ENCODE measurements at regions not wholly inside any gene's neighbourhood (a gene's known extent, or its start where the extent isn't known, plus 50 kb on each side); places are given as distances from the start of the nearest gene placed in this dataset.

GRCh38 chr20:21033817-21034216, 72.3 kb downstream of the LINC00237 start:
- H3K4me1 ChIP-seq, result peaks cover 10 to 12% of the 10 kb centered on the region in 2 donors
- no peaks in the 10 kb centered on the region for H3K36me3 ChIP-seq
- H3K27me3 ChIP-seq, result no peaks in the 10 kb centered on the region
- H3K27ac ChIP-seq, result no peak overlapping the region
- TF ChIP-seq POLR2A (IDR thresholded peaks at IDR 0.05), result no peak
- no peak for TF ChIP-seq CTCF (IDR thresholded peaks at IDR 0.05)
- no peak for DNase-seq
- intact Hi-C loops (cut with DNase I), result no loop called here
- no peaks in the 10 kb centered on the region for H3K9me3 ChIP-seq
- WGBS, 2 donors, result 73 to 85% methylated on average over 9 of the region's 9 CpGs
- H3K4me3 ChIP-seq (replicated peaks in 1 of 3), result no peak overlapping the region

GRCh38 chr20:21031666-21032065, 74.5 kb downstream of the LINC00237 start:
- Histone ChIP-seq H3K4me1 (peaks cover 21 to 23% of the 10 kb centered on the region in 2 donors), H3K27me3 (no peaks in the 10 kb centered on the region), H3K27ac (no peak overlapping the region), H3K36me3 (no peaks in the 10 kb centered on the region), H3K9me3 (no peaks in the 10 kb centered on the region), H3K4me3 (replicated peaks in 1 of 3) (no peak overlapping the region)
- TF ChIP-seq POLR2A (IDR thresholded peaks at IDR 0.05) (no peak), CTCF (IDR thresholded peaks at IDR 0.05) (no peak)
- WGBS, 2 donors, result 16 to 19% methylated on average over 1 of the region's 1 CpG
- intact Hi-C loops (cut with DNase I), result no loop called here
- no peak for DNase-seq

- WGBS, 2 donors, result 82 to 86% methylated on average over 3 of the region's 3 CpGs
- Histone ChIP-seq H3K27ac (peak overlapping the region; percentile 58 to 81 (median 69)), H3K4me1 (peaks cover 21 to 23% of the 10 kb centered on the region in 2 donors), H3K36me3 (no peaks in the 10 kb centered on the region), H3K27me3 (no peaks in the 10 kb centered on the region), H3K4me3 (replicated peaks in 1 of 3) (no peak overlapping the region), H3K9me3 (no peaks in the 10 kb centered on the region)
- intact Hi-C loops (cut with DNase I), result no loop called here
- TF ChIP-seq POLR2A (IDR thresholded peaks at IDR 0.05) (no peak), CTCF (IDR thresholded peaks at IDR 0.05) (no peak)
- no peak for DNase-seq
These were observed 76.8 kb downstream of the LINC00237 start for GRCh38 chr20:21029341-21029740.

- intact Hi-C loops (cut with DNase I), result no loop called here
- 41 to 46% methylated on average over 4 of the region's 4 CpGs for WGBS, 2 donors
- Histone ChIP-seq H3K9me3 (no peaks in the 10 kb centered on the region), H3K27me3 (no peaks in the 10 kb centered on the region), H3K4me1 (peaks cover 21 to 23% of the 10 kb centered on the region in 2 donors), H3K36me3 (no peaks in the 10 kb centered on the region), H3K27ac (peak overlapping the region; percentile 58 to 81 (median 69)), H3K4me3 (replicated peaks in 1 of 3) (no peak overlapping the region)
- no peak for TF ChIP-seq CTCF (IDR thresholded peaks at IDR 0.05)
- TF ChIP-seq POLR2A (IDR thresholded peaks at IDR 0.05), result no peak
- peak in 1 of 2 donors; percentile 9 for DNase-seq
These were observed 77.2 kb downstream of the LINC00237 start for GRCh38 chr20:21028921-21029320.

GRCh38 chr20:21028436-21028835, 77.7 kb downstream of the LINC00237 start:
- H3K36me3 ChIP-seq, result no peaks in the 10 kb centered on the region
- WGBS, 2 donors, result 11% methylated on average over 3 of the region's 3 CpGs
- H3K9me3 ChIP-seq, result no peaks in the 10 kb centered on the region
- no peak overlapping the region for H3K4me3 ChIP-seq (replicated peaks in 1 of 3)
- no peaks in the 10 kb centered on the region for H3K27me3 ChIP-seq
- intact Hi-C loops (cut with DNase I), result no loop called here
- peaks cover 21 to 23% of the 10 kb centered on the region in 2 donors for H3K4me1 ChIP-seq
- TF ChIP-seq POLR2A (IDR thresholded peaks at IDR 0.05), result no peak
- TF ChIP-seq CTCF (IDR thresholded peaks at IDR 0.05), result no peak
- H3K27ac ChIP-seq, result peak overlapping the region; percentile 58 to 81 (median 69)
- DNase-seq, result peak; percentile 79 to 80

All from thyroid gland (tissue), 4 donors.